Psoas muscle (tissue), 7 donors: ENCODE measurements at regions not wholly inside any gene's neighbourhood (a gene's known extent, or its start where the extent isn't known, plus 50 kb on each side); places are given as distances from the start of the nearest gene placed in this dataset.
"Not testable (repeated sequence)": the region's sequence is repeated elsewhere in the genome, so short reads cannot be mapped to it uniquely, and the experiment has no call there.

Source experiments
- ATAC-seq, 4 donors: fragments of 200-7000 bp; cut with Tn5 transposase; one replicate each; pipeline ENCODE4 v1.9.1; 2020; ENCODE audit warnings: moderate library complexity in 3 of 4, mild to moderate bottlenecking in 2 of 4
- DNase-seq, 2 donors: peaks; one replicate each; pipeline ENCODE4 v3.0.0-alpha.2; 2020
- H3K27ac ChIP-seq: fragments of 200-600 bp; one replicate; pipeline ENCODE4 v1.8.0; 2022
- H3K27me3 ChIP-seq, 3 donors: fragments of 200-600 bp in 1 of 3; one replicate each; pipeline versions ENCODE4 v1.6.1 to v1.8.0; 2013 to 2022; ENCODE audit warnings: low read length in 2 of 3, mild to moderate bottlenecking in 2 of 3, moderate library complexity in 1 of 3; ENCODE audit not compliant: insufficient read depth in 3 of 3
- H3K36me3 ChIP-seq, 2 donors: fragments of 200-600 bp in 1 of 2; one replicate each; pipeline versions ENCODE4 v1.6.1 to v1.8.0; 2013 to 2022; ENCODE audit warnings: low read depth in 1 of 2, mild to moderate bottlenecking in 1 of 2, moderate library complexity in 1 of 2; ENCODE audit not compliant: insufficient read depth in 1 of 2
- H3K4me1 ChIP-seq: fragments of 200-600 bp; one replicate; pipeline ENCODE4 v1.8.0; 2022
- H3K4me3 ChIP-seq: fragments of 200-600 bp; one replicate; pipeline ENCODE4 v1.8.0; 2022; ENCODE audit warnings: mild to moderate bottlenecking
- H3K9me3 ChIP-seq: fragments of 200-600 bp; one replicate; pipeline ENCODE4 v1.8.0; 2022
- WGBS, 3 donors: extraction: QIAGEN DNeasy Blood & Tissue Kit; methylation state at CpG; one replicate each; pipeline versions ENCODE4 v1.1.6 to v1.1.7; 2013; 5-methylcytosine and 5-hydroxymethylcytosine counted together
- intact Hi-C, 2 donors: fragments of 100-400 bp; cut with DNase I; formaldehyde crosslinking; loops; one replicate each; pipeline versions ENCODE4 v1.11.0 to v1.14.2; 2022
- TF ChIP-seq, protein P1 (sequence below): fragments of 200-600 bp; IDR thresholded peaks from one replicate; pipeline ENCODE4 v1.8.0; 2022; ENCODE audit warnings: antibody characterized with exemption
- donor health status: healthy with polysubstance abuse.
- donor health status: DM: no; HTN: no; CAD: no; lungs with moderate emphysema.
- donor health status: Bipolar disorder and iron deficiency.
- donor health status: healthy.
- donor health status: DM: yes; HTN: yes; CAD: no.
- donor health status: DM: no; HTN: no; CAD: no.
- donor health status: DM: yes; HTN: yes; CAD: no.

DNA sequence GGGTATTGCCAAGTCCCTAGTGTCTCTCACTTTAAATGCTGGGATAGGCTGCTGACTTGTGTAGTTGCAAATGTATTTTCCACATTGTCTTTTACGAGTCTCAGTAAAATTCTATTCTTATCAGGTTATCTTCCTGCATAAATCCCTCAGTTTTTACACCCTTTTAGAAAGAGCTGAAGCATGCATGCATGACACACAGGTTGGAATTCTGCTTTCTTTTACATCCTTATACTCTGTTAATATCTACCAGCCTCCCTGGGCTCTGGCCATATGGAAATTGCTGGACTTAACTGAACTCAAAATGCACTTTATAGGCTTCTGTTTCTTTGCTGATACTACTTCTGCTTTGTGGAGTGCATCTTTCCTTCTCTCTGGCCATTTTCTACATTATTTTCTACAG, 477.4 kb downstream of the FRK start:
- TF ChIP-seq, protein P1, sequence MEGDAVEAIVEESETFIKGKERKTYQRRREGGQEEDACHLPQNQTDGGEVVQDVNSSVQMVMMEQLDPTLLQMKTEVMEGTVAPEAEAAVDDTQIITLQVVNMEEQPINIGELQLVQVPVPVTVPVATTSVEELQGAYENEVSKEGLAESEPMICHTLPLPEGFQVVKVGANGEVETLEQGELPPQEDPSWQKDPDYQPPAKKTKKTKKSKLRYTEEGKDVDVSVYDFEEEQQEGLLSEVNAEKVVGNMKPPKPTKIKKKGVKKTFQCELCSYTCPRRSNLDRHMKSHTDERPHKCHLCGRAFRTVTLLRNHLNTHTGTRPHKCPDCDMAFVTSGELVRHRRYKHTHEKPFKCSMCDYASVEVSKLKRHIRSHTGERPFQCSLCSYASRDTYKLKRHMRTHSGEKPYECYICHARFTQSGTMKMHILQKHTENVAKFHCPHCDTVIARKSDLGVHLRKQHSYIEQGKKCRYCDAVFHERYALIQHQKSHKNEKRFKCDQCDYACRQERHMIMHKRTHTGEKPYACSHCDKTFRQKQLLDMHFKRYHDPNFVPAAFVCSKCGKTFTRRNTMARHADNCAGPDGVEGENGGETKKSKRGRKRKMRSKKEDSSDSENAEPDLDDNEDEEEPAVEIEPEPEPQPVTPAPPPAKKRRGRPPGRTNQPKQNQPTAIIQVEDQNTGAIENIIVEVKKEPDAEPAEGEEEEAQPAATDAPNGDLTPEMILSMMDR, result no peak
- H3K4me3 ChIP-seq, result no peak overlapping the region
- no peak overlapping the region for H3K27ac ChIP-seq
- H3K27me3 ChIP-seq, result no peaks in the 10 kb centered on the region
- 45 to 47% (median 47%) methylated on average over 1 of the region's 1 CpG for WGBS, 3 donors
- DNase-seq (no peak), ATAC-seq (no peak)
- intact Hi-C loops, result no loop called here
- H3K9me3 ChIP-seq, result no peaks in the 10 kb centered on the region
- H3K4me1 ChIP-seq, result no peaks in the 10 kb centered on the region
- H3K36me3 ChIP-seq, result no peaks in the 10 kb centered on the region

DNA sequence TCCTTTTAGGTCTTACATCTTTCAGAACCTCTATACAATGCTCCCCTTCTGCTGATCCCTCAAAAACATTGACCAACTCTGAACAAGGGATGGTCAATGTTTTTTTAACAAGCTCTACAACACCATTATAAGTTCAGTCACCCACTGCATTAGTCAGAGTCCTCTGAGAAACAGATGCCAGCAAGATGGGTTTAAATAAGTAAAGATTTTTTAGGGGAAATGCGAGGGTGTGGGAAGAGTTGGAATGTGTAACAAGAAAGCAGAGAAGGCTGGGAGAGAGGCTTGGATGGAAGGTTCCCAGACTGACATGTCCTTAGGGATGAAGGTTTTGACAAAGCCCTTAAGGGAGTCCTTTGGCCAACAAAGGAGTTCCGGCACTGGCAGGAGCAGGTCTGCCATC, 478.3 kb downstream of the FRK start:
- no peaks in the 10 kb centered on the region for H3K36me3 ChIP-seq
- H3K27ac ChIP-seq, result no peak overlapping the region
- no peak overlapping the region for H3K4me3 ChIP-seq
- no peaks in the 10 kb centered on the region for H3K4me1 ChIP-seq
- TF ChIP-seq, protein P1, result no peak
- 75 to 93% (median 77%) methylated on average over 2 of the region's 2 CpGs for WGBS, 3 donors
- H3K27me3 ChIP-seq, result no peaks in the 10 kb centered on the region
- DNase-seq (no peak), ATAC-seq (no peak)
- intact Hi-C loops, result no loop called here
- H3K9me3 ChIP-seq, result no peaks in the 10 kb centered on the region

- H3K9me3 ChIP-seq, H3K27me3 ChIP-seq, H3K4me3 ChIP-seq, DNase-seq, H3K27ac ChIP-seq, H3K36me3 ChIP-seq, H3K4me1 ChIP-seq, intact Hi-C loops, ATAC-seq: not testable (repeated sequence)
- 46 to 100% (median 78%) methylated on average over 1 to 2 of the region's 2 CpGs for WGBS, 3 donors
These were observed 481.1 kb downstream of the FRK start for GRCh38 chr6:115579565-115579964.

DNA sequence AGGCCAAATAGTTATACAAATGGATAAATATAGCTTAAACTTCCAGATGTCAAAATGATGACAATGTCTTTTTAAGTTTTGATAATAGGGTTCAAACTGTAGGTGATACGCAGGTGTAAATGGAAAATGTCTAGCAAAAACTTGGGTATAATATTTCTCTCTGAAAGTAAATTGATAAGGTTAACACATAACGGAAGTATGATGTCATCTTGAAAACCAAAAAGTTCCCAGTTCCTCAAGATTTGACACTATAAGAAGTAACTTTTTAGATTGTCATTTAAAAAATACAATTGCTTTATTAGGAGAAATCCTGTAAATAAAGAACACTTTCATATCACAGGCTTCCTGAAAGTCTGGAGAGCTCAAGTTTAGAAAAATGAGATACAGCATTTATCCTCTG, 483.4 kb downstream of the FRK start:
- ATAC-seq, result no peak
- H3K4me3 ChIP-seq, result no peak overlapping the region
- TF ChIP-seq, protein P1, result no peak
- WGBS, 3 donors, result 69 to 81% (median 73%) methylated on average over 2 of the region's 2 CpGs
- H3K36me3 ChIP-seq, result no peaks in the 10 kb centered on the region
- H3K4me1 ChIP-seq, result no peaks in the 10 kb centered on the region
- intact Hi-C loops, result no loop called here
- H3K9me3 ChIP-seq, result no peaks in the 10 kb centered on the region
- H3K27ac ChIP-seq, result no peak overlapping the region
- no peaks in the 10 kb centered on the region for H3K27me3 ChIP-seq
- no peak for DNase-seq

DNA sequence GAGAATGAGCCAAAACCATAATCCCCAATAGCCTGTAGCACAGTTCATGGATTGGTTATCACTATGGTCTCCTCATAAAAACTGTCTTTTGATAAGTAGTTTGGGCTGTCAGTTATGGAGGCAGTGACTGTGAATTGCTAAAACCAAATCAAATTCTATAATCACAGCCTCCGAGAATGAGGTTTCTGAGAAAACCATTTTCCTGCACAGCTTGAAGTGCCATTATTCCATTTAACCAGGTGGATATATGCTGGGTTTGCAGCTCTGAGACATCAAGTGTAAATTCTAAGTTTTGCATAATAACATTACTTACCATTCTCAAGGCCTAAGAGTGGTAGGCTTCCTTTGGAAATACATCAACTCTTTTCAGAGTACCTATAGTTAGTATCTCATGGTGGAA, 485.4 kb downstream of the FRK start:
- ATAC-seq (no peak), DNase-seq (no peak)
- Histone ChIP-seq H3K27ac (no peak overlapping the region), H3K9me3 (no peaks in the 10 kb centered on the region), H3K36me3 (no peaks in the 10 kb centered on the region), H3K27me3 (no peaks in the 10 kb centered on the region), H3K4me3 (no peak overlapping the region), H3K4me1 (no peaks in the 10 kb centered on the region)
- TF ChIP-seq, protein P1, result no peak
- intact Hi-C loops, result no loop called here
- WGBS, 3 donors, result 69 to 89% (median 85%) methylated on average over 1 of the region's 1 CpG
